Motor neuron (in vitro differentiated cells): ENCODE measurements at regions not wholly inside any gene's neighbourhood (a gene's known extent, or its start where the extent isn't known, plus 50 kb on each side); places are given as distances from the start of the nearest gene placed in this dataset.
"Not testable (repeated sequence)": the region's sequence is repeated elsewhere in the genome, so short reads cannot be mapped to it uniquely, and the experiment has no call there.

Source experiments
- ATAC-seq, 8 experiments: fragments of 200-7000 bp; cut with Tn5 transposase; replicated peaks in 6 of 8; 2 replicates each; pipeline ENCODE4 v1.8.0; 2021; ENCODE audit warnings: mild to moderate bottlenecking in 8 of 8, moderate library complexity in 8 of 8
- H3K27ac ChIP-seq, 2 donors: fragments of 250-450 bp; sonication (Bioruptor Pico); 2 replicates each; pipeline ENCODE4 v1.9.0; 2021; ENCODE audit warnings: antibody characterized with exemption in 2 of 2, mild to moderate bottlenecking in 2 of 2, moderate library complexity in 1 of 2
- H3K4me1 ChIP-seq, 2 donors: fragments of 250-450 bp; sonication (Bioruptor Pico); replicated peaks in 1 of 2; 2 replicates each; pipeline ENCODE4 v1.6.1; 2021; ENCODE audit warnings: antibody characterized with exemption in 2 of 2, mild to moderate bottlenecking in 2 of 2, moderate library complexity in 1 of 2
- H3K4me3 ChIP-seq, 5 donors: fragments of 250-450 bp; sonication (Bioruptor Pico); 2 replicates each; pipeline ENCODE4 v1.9.0; 2021; ENCODE audit warnings: antibody characterized with exemption in 5 of 5, mild to moderate bottlenecking in 5 of 5, moderate library complexity in 4 of 5
- WGBS, 10 experiments: fragments of 450-650 bp; shearing (Covaris generic); methylation state at CpG; one replicate each; pipeline ENCODE4 v1.0.0; 2022; 5-methylcytosine and 5-hydroxymethylcytosine counted together
- in situ Hi-C, 9 experiments: fragments of 400-800 bp; cut with MboI; loops; one replicate each; pipeline ENCODE4 v1.15.0; 2021; ENCODE audit warnings: low sequenced_read_pairs in 9 of 9, low pct_unique_long_range_greater_than_20kb in 2 of 9; ENCODE audit not compliant: unreplicated experiment in 9 of 9

DNA sequence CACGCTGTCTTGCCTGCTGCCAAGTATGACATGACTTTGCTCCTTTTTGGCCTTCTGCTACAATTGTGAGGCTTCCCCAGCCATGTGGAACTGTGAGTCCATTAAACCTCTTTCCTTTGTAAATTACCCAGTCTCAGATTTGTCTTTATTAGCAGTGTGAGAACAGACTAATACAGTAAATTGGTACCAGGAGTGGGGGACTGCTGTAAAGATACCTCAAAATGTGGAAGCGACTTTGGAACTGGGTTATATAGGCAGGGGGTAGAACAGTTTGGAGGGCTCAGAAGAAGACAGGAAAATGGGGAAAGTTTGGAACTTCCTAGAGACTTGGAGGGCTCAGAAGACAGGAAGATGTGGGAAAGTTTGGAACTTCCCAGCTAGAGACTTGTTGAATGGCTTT, 104.0 kb downstream of the IFI44 start:
- WGBS, 10 experiments, result 39 to 100% (median 97%) methylated on average over 1 to 2 of the region's 2 CpGs; no CpG with 5 or more reads in 2 of the 10 experiments
- in situ Hi-C loops, ATAC-seq: not testable (repeated sequence)

DNA sequence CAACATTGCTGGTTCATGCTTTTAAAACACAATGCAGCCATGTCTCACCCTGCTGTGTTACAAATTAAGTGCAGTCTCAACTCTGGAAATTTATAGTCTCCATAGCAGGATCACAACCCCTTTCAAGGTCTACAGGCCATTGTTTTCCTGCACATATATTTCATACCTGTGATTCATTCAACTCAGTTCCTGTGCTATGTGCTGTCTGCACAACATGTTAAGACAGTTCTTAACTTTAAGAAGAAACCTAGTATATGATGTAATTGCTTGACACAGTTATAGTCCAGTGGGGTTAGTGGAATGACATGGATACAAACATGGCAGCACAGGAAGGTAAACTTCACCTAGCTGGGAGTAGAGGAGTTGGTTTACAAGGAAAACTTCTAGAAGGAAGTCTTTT, 106.4 kb downstream of the IFI44 start:
- no peaks in the 10 kb centered on the region for H3K4me1 ChIP-seq
- in situ Hi-C loops, result no loop called here
- H3K27ac ChIP-seq, result no peak overlapping the region
- no peak for ATAC-seq
- no peak overlapping the region for H3K4me3 ChIP-seq

More for the DNA sequence above, 104.0 kb downstream of the IFI44 start:
- H3K4me1 ChIP-seq, H3K4me3 ChIP-seq, H3K27ac ChIP-seq: not testable (repeated sequence)

DNA sequence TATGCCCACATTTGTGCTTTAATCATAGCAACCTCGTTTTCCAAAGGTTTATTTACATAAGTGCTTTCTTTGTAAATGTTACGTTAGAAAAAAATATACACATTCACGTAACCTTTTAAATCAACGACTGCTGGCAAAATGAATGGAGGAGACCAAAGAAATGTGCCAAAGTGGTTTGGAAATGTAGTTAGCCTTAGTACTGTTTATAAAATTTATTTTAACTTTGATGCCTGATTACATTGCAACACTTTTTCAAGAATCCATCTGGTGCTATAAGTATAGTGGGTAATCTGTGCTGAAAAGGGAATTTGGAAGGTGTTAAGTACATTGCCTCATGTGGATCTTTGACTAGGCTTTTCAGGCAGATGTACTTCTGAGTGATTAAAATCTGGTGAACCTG, 108.9 kb downstream of the IFI44 start:
- ATAC-seq, result no peak
- 41 to 88% (median 84%) methylated on average over 1 to 4 of the region's 4 CpGs; no CpG with 5 or more reads in 1 of the 10 experiments for WGBS, 10 experiments
- H3K4me1 ChIP-seq, result no peaks in the 10 kb centered on the region
- in situ Hi-C loops, result no loop called here
- no peak overlapping the region for H3K27ac ChIP-seq
- H3K4me3 ChIP-seq, result no peak overlapping the region

DNA sequence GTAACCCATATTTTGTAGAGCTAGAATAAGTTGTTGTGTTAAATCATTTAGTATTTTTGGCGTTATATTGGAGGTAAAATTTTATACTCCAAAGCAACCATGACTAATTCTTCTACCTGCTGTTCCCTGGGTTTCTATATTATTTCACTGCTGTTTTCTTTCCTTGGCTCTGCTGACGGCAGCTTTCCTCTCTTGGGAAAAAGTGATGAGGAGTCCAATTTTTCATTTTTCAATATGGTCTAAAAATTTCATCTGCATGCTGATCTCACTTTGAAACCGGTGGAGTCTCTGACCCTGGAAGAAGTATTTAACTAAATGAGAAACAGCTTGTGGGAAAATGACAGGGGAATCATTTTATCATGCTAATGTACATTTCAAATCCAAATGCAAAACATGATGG, 110.2 kb downstream of the IFI44 start:
- in situ Hi-C loops, result no loop called here
- no peak overlapping the region for H3K4me3 ChIP-seq
- 47 to 94% (median 74%) methylated on average over 2 to 3 of the region's 3 CpGs for WGBS, 10 experiments
- ATAC-seq, result no peak
- H3K27ac ChIP-seq, result no peak overlapping the region
- no peaks in the 10 kb centered on the region for H3K4me1 ChIP-seq

DNA sequence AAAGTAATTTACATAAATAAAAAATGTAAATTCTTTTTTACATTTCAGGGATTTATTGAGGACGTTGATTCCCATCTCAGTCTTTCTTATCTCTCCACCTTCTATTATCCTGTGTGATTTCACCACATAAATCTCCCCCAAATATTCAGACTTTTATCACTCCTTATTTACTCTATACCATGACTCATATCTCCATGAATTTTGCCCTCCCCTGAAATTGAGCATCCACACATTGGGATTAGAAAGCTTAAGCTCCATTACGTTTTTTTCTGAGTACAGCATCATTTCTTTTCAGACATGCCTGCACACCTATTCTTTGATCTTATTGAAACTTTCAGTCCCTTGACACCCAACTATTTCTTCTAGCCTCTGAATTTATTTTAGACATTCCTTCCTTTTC, 111.2 kb downstream of the IFI44 start:
- ATAC-seq, result no peak
- Histone ChIP-seq H3K4me1 (no peaks in the 10 kb centered on the region), H3K27ac (no peak overlapping the region), H3K4me3 (no peak overlapping the region)
- WGBS, 10 experiments, result 6 to 90% (median 73%) methylated on average over 1 to 2 of the region's 2 CpGs
- in situ Hi-C loops, result no loop called here

DNA sequence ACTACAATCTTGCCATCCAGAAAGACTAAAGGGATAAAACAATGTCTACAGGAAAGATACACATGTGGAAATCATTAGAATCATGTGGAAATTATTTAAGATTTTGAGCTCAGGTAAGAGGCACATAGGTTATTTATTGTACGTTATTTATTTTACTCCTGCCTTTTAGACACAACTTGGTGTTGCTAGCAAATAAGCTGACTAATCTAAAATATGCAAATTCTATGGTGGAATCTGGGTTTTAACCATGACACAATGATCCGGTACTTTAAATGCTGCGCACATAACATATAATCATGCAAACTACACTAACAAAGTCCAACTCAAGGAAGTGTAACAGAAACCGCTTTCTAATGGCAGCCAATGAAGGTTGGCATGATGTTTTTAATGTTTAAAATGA, 112.5 kb downstream of the IFI44 start:
- Histone ChIP-seq H3K4me1 (no peaks in the 10 kb centered on the region), H3K27ac (no peak overlapping the region), H3K4me3 (no peak overlapping the region)
- no peak for ATAC-seq
- in situ Hi-C loops, result no loop called here
- 66 to 100% (median 97%) methylated on average over 1 to 4 of the region's 4 CpGs for WGBS, 10 experiments

DNA sequence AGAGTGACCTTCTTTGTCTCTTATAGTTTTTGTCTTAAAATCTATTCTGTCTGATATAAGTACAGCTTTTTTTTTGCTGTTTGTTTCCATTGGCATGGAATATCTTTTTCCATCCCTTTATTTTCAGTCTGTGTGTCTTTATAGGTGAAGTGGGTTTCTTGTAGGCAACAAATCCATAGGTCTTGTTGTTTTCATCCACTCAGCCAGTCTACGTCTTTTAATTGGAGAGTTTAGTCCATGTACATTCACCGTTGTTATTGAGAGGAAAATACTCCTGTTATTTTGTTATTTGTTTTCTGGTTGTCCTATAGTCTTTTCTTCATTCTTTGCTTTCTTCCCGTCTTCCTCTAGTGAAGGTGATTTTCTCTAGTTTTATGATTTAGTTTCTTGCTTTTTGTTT, 115.9 kb downstream of the IFI44 start:
- no peak for ATAC-seq
- Histone ChIP-seq H3K4me3 (no peak overlapping the region), H3K4me1 (no peaks in the 10 kb centered on the region), H3K27ac (no peak overlapping the region)
- 76 to 100% (median 89%) methylated on average over 3 of the region's 3 CpGs for WGBS, 10 experiments
- in situ Hi-C loops, result no loop called here

DNA sequence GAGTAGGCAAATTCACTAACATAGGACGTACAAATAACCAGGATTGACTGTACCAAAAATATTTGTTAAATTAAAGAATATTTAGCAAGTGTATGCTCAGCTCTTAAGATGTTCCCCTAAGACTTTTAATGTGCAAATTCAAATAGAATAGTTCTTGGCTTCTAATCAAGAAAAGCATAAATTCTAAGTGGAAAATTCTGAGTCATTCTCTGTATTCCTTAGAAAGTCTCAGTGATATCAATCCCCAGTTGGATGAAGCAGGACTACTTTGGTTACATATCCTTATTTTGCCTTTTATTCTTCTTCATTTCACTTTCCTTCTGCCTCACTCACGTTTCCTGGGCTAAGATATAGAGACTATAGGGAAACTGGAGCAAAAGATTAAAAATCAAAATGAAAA, 130.2 kb downstream of the IFI44 start:
- in situ Hi-C loops, result no loop called here
- 11 to 89% (median 65%) methylated on average over 1 to 2 of the region's 2 CpGs for WGBS, 10 experiments
- no peak overlapping the region for H3K4me3 ChIP-seq

DNA sequence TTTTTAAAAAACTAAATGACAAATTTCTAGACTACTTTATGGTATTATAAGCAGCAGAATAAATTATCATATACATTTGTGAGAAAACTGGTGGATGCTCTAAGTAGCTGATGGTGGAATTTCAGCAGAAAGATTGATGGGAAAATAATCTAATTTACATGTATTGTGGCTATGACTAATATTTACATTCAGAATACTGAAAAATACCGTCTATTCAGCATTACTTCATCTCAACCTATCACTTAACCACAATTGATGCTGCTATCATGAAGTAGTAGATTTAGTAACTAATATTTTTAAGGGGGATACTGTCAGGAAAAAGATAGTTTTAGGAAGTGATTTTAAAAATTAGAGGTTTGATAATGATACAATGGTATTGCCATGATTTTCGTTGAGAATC, 137.9 kb downstream of the IFI44 start:
- 0 to 100% (median 63%) methylated on average over 1 to 2 of the region's 2 CpGs; no CpG with 5 or more reads in 1 of the 10 experiments for whole genome bisulfite sequencing, 10 experiments
- in situ Hi-C loops, result no loop called here
- Histone ChIP-seq H3K4me3 (no peak overlapping the region), H3K4me1 (no peaks in the 10 kb centered on the region), H3K27ac (no peak overlapping the region)
- no peak for ATAC-seq

More for the DNA sequence above, 130.2 kb downstream of the IFI44 start:
- Histone ChIP-seq H3K27ac (no peak overlapping the region), H3K4me1 (no peaks in the 10 kb centered on the region)
- ATAC-seq, result peak in 2 of 8 experiments; percentile 18 to 40

DNA sequence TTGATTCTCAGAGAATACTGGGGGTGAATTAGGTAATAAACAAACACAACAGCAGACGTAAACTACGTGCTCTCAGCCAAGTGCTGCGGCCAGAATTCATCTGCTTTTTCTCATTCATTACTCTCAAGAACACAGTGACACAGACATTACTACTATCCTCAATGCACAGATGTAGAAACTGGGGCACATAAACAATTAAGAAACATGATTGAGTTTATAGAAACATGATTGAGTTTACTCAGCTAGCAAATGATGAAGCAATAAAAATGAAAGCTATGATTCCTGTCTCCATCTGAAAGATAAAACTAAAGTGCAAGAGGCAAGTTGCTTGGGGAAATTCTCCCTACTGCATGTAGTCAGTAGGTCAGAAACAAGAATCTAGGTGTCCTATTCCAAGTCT, 140.5 kb downstream of the IFI44 start:
- H3K4me1 ChIP-seq, result no peaks in the 10 kb centered on the region
- peak in 1 of 8 experiments; percentile 38 for ATAC-seq
- H3K4me3 ChIP-seq, result no peak overlapping the region
- no peak overlapping the region for H3K27ac ChIP-seq
- in situ Hi-C loops, result no loop called here
- 6 to 100% (median 88%) methylated on average over 3 of the region's 3 CpGs for WGBS, 10 experiments

DNA sequence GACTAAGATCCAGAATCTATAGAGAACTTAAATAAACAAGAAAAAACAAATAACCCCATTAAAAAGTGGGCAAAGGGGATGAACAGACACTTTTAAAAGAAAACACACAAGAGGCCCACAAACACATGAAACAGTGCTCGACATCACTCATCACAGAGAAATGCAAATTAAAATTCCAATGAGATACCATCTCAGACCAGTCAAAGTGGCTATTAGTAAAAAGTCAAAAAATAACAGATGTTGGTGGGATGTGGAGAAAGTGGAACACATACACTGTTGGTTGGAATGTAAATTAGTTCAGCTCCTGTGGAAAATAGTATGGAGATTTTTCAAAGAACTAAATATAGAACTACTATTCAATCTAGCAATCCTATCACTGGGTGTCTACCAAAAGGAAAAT, 143.1 kb downstream of the IFI44 start:
- WGBS, 10 experiments, result 50 to 100% (median 70%) methylated on average over 1 of the region's 1 CpG; no CpG with 5 or more reads in 1 of the 10 experiments
- ATAC-seq, result no peak
- Histone ChIP-seq H3K4me3 (no peak overlapping the region), H3K27ac (no peak overlapping the region), H3K4me1 (no peaks in the 10 kb centered on the region)
- in situ Hi-C loops, result no loop called here

DNA sequence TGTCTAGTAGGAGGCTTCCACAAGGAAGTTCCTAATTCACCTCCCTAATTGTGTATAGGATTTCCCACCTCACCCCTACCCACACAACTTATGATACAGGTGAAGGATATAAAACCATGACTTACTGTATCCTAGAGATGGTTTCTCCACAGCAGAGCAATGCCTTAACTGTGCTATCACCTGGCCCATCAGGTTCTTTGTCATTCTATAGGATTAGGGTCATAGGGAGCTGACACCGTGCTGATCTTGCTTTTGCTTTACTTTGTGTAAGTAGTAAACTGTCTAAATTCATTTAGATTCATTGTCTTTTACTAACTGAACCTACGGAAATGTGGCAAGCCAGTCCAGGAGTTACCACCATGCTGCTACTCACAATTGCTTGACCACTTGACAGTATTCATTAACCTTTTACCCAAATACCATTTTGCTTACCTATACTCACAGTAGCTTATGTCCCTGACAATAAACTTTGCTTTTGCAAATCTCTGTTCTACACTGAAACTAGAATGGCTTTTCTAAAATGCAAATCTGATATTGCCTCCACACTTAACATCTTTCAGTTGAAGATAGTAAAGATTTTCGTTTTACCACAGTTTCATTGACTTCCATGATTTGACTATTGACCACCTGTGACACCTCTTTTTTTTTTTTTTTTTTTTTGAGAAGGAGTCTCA, 147.6 kb downstream of the IFI44 start:
- Histone ChIP-seq H3K4me3 (no peak overlapping the region), H3K27ac (no peak overlapping the region), H3K4me1 (no peaks in the 10 kb centered on the region)
- no peak for ATAC-seq
- 53 to 100% (median 74%) methylated on average over 2 to 3 of the region's 3 CpGs for WGBS, 10 experiments
- in situ Hi-C loops, result no loop called here

DNA sequence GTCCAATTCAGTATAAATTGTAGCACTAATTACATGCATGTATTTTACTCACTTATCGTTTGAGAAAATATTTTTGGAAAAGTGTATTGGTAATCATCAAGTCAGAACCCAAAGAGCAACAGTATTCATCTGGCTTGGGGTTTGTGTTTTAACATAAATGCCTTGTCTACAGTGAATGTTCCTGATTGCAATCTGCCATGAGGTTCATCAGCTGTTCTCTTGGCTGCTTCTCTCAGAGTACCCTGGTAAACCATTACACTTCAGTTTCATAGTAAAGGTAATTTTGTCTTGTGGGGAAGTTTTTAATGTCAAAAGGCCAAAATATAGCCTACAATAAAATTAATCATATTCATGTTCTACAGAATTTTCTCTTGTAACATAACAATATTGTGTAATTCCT, 150.3 kb downstream of the IFI44 start:
- in situ Hi-C loops, result no loop called here
- 33 to 100% (median 90%) methylated on average over 1 of the region's 1 CpG; no CpG with 5 or more reads in 4 of the 10 experiments for WGBS, 10 experiments

DNA sequence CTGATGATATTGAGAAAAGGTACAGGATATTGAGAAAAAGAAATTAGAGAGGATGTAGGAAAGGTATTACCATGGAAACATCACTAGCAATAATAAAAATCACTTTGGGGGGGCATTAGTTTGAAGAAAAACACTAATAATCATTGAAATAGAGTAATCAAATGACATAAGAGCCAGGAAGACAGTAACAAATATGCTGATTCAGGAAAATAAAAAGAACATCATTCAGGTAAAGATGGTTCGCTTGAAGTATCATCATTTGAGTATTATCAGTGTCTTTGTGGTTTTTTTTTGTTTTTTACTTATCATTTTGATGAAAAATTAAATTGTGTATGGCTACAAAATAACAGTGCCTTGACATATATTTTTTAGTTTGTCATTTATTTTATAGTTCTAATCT, 164.5 kb downstream of the IFI44 start:
- no peaks in the 10 kb centered on the region for H3K4me1 ChIP-seq
- in situ Hi-C loops, result no loop called here
- no peak for ATAC-seq
- H3K4me3 ChIP-seq, result no peak overlapping the region
- H3K27ac ChIP-seq, result no peak overlapping the region
- WGBS, 10 experiments, result 67 to 100% (median 86%) methylated on average over 1 of the region's 1 CpG

More for the DNA sequence above, 150.3 kb downstream of the IFI44 start:
- no peaks in the 10 kb centered on the region for H3K4me1 ChIP-seq
- no peak overlapping the region for H3K27ac ChIP-seq
- ATAC-seq, result no peak
- no peak overlapping the region for H3K4me3 ChIP-seq
